GM18909 (cell line): ENCODE measurements at regions not wholly inside any gene's neighbourhood (a gene's known extent, or its start where the extent isn't known, plus 50 kb on each side); places are given as distances from the start of the nearest gene placed in this dataset.

ENCODE experiments used
- ATAC-seq: cut with Tn5 transposase; IDR thresholded peaks from one replicate; pipeline ENCODE4 v1.9.1; 2021; ENCODE audit warnings: mild to moderate bottlenecking; ENCODE audit not compliant: unreplicated experiment, poor library complexity

GRCh38 chr2:196224756-196225155, 53.4 kb upstream of the STK17B start:
- no peak for ATAC-seq

- no peak for ATAC-seq
Observed at GRCh38 chr2:196225213-196225612, 53.8 kb upstream of the STK17B start.

- ATAC-seq: no peak
Observed at GRCh38 chr2:196226058-196226706, 54.8 kb upstream of the STK17B start.

- no peak for ATAC-seq
Observed at GRCh38 chr2:196226707-196227065, 55.3 kb upstream of the STK17B start.

GRCh38 chr2:196229013-196229412, 57.6 kb upstream of the STK17B start:
- ATAC-seq: no peak

- ATAC-seq: no peak
Observed at GRCh38 chr2:196230061-196230854, 58.9 kb upstream of the STK17B start.

- peak; percentile 19 for ATAC-seq
Observed at GRCh38 chr2:196233021-196233804, 61.8 kb upstream of the STK17B start.

GRCh38 chr2:196233805-196234475, 62.6 kb upstream of the STK17B start:
- ATAC-seq: peak; percentile 68

- no peak for ATAC-seq
Observed at GRCh38 chr2:196234672-196235071, 63.3 kb upstream of the STK17B start.

GRCh38 chr2:196238836-196239380, 67.5 kb upstream of the STK17B start:
- ATAC-seq: no peak

GRCh38 chr2:196239622-196240587, 68.5 kb upstream of the STK17B start:
- ATAC-seq: peak; percentile 81

GRCh38 chr2:196241175-196241574, 69.8 kb upstream of the STK17B start:
- ATAC-seq: no peak

- peak; percentile 90 for ATAC-seq
Observed at GRCh38 chr2:196242131-196242620, 70.8 kb upstream of the STK17B start.

GRCh38 chr2:196244516-196244915, 73.1 kb upstream of the STK17B start:
- no peak for ATAC-seq

GRCh38 chr2:196244966-196245365, 73.6 kb upstream of the STK17B start:
- ATAC-seq: no peak

- ATAC-seq: no peak
Observed at GRCh38 chr2:196245378-196246140, 74.2 kb upstream of the STK17B start.

- no peak for ATAC-seq
Observed at GRCh38 chr2:196247114-196247975, 76.0 kb upstream of the STK17B start.

GRCh38 chr2:196247976-196248280, 76.5 kb upstream of the STK17B start:
- no peak for ATAC-seq
